DND-41 (cell line): ENCODE measurements at regions not wholly inside any gene's neighbourhood (a gene's known extent, or its start where the extent isn't known, plus 50 kb on each side); places are given as distances from the start of the nearest gene placed in this dataset.

Source experiments
- ATAC-seq: fragments of 200-7000 bp; cut with Tn5 transposase; 3 replicates; pipeline ENCODE4 v1.9.1; 2021; ENCODE audit warnings: low read depth; ENCODE audit not compliant: insufficient read depth
- DNase-seq: peaks from one replicate; pipeline ENCODE4 v3.0.0-alpha.2; 2020
- H2AFZ ChIP-seq: 2 replicates; pipeline ENCODE4 v1.6.0; 2012; ENCODE audit warnings: low read depth, low read length
- H3K27ac ChIP-seq: 2 replicates; pipeline ENCODE4 v1.5.1; 2012; ENCODE audit warnings: low read length, inconsistent platforms
- H3K27me3 ChIP-seq: fragments of 200-600 bp; sonication (generic); 2 replicates; pipeline ENCODE4 v1.6.0; 2012; ENCODE audit warnings: low read length, mild to moderate bottlenecking, inconsistent platforms; ENCODE audit not compliant: insufficient read depth, poor library complexity
- H3K36me3 ChIP-seq: 2 replicates; pipeline ENCODE4 v1.5.1; 2012; ENCODE audit warnings: low read length, inconsistent platforms; ENCODE audit not compliant: insufficient read depth
- H3K4me1 ChIP-seq: 2 replicates; pipeline ENCODE4 v1.5.1; 2012; ENCODE audit warnings: mild to moderate bottlenecking, low read length; ENCODE audit not compliant: insufficient read depth
- H3K4me2 ChIP-seq: 2 replicates; pipeline ENCODE4 v1.6.0; 2012; ENCODE audit warnings: mild to moderate bottlenecking, moderate library complexity, low read length, inconsistent platforms; ENCODE audit not compliant: insufficient read depth
- H3K4me3 ChIP-seq, 2 experiments: fragments of 200-600 bp in 1 of 2; shearing (Covaris generic) in 1 of 2; 2 replicates each; pipeline ENCODE4 v1.5.1; 2012 to 2016; ENCODE audit warnings: inconsistent platforms in 2 of 2, low read length in 2 of 2, mild to moderate bottlenecking in 2 of 2, low read depth in 1 of 2, moderate library complexity in 1 of 2
- H3K79me2 ChIP-seq: 2 replicates; pipeline ENCODE4 v1.6.0; 2012; ENCODE audit warnings: low read length, inconsistent platforms; ENCODE audit not compliant: insufficient read depth
- H3K9ac ChIP-seq: 2 replicates; pipeline ENCODE4 v1.6.0; 2012; ENCODE audit warnings: low read depth, mild to moderate bottlenecking, inconsistent platforms, low read length, moderate library complexity
- H3K9me3 ChIP-seq: 2 replicates; pipeline ENCODE4 v1.5.1; 2012; ENCODE audit warnings: low read length, moderate library complexity, mild to moderate bottlenecking, inconsistent platforms; ENCODE audit not compliant: insufficient read depth, severe bottlenecking
- H4K20me1 ChIP-seq: 2 replicates; pipeline ENCODE4 v1.6.0; 2012; ENCODE audit warnings: low read length; ENCODE audit not compliant: insufficient read depth
- EZH2 ChIP-seq: IDR thresholded peaks from 3 replicates; pipeline ENCODE4 v1.6.1; 2012; ENCODE audit warnings: borderline replicate concordance, low read depth, mild to moderate bottlenecking, moderate library complexity, low read length, inconsistent platforms; ENCODE audit not compliant: severe bottlenecking
- TF ChIP-seq, protein P1 (sequence below): IDR thresholded peaks from 2 replicates; pipeline ENCODE4 v1.5.1; 2012; ENCODE audit warnings: borderline replicate concordance, low read length, moderate library complexity, mild to moderate bottlenecking; ENCODE audit not compliant: poor library complexity, severe bottlenecking; ENCODE audit errors: extremely low read depth

DNA sequence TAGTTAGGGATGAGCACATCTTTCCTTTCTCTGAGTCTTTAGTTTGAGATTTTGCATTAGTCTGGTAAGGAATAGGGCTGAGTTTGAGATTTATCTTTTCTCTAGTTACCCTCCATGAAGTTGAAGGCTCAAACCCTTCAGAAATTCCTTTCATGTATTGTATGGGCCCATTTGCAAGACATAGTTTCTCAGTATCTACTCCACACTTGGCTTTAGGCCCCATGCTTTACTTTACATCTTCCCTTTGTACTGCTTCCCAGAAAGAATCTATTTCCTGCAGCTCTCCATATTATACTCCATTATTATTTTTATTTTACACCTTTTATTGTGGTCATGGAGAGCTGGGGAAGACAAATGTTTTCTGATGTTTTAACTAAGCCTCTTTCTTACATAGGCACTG is 1038.2 kb downstream of the TECRL start:
- Histone ChIP-seq H3K79me2 (no peaks in the 10 kb centered on the region), H3K9me3 (no peaks in the 10 kb centered on the region), H3K4me1 (no peaks in the 10 kb centered on the region), H3K9ac (no peak overlapping the region), H3K4me3 (no peak overlapping the region), H3K36me3 (no peaks in the 10 kb centered on the region), H4K20me1 (no peaks in the 10 kb centered on the region), H3K27me3 (no peaks in the 10 kb centered on the region), H3K4me2 (no peak overlapping the region), H3K27ac (no peak overlapping the region), H2AFZ (no peak overlapping the region)
- ATAC-seq (no peak), DNase-seq (no peak)
- no peak for TF ChIP-seq EZH2
- TF ChIP-seq, protein P1, sequence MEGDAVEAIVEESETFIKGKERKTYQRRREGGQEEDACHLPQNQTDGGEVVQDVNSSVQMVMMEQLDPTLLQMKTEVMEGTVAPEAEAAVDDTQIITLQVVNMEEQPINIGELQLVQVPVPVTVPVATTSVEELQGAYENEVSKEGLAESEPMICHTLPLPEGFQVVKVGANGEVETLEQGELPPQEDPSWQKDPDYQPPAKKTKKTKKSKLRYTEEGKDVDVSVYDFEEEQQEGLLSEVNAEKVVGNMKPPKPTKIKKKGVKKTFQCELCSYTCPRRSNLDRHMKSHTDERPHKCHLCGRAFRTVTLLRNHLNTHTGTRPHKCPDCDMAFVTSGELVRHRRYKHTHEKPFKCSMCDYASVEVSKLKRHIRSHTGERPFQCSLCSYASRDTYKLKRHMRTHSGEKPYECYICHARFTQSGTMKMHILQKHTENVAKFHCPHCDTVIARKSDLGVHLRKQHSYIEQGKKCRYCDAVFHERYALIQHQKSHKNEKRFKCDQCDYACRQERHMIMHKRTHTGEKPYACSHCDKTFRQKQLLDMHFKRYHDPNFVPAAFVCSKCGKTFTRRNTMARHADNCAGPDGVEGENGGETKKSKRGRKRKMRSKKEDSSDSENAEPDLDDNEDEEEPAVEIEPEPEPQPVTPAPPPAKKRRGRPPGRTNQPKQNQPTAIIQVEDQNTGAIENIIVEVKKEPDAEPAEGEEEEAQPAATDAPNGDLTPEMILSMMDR, result no peak

DNA sequence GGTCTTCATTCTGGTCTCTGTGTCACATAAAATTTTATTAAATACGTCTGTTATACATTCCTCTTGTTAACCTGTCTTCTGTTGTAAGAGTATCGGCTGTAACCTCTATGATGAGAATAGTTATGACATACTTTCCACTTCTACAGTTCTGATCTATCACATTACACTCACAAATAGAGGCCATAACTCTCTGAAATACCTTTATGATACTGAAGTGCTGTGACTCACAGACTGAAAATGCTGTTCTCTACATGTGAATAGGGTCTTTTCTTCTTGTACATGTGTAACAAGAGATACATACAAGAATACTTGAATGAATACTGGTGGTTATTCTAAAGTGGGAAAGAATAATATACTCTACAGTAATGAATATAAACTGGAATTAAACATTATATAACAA is 1047.6 kb downstream of the TECRL start:
- H3K4me3 ChIP-seq, result no peak overlapping the region
- H3K36me3 ChIP-seq, result no peaks in the 10 kb centered on the region
- H3K4me2 ChIP-seq, result no peak overlapping the region
- no peaks in the 10 kb centered on the region for H3K79me2 ChIP-seq
- H3K27ac ChIP-seq, result no peak overlapping the region
- H3K4me1 ChIP-seq, result no peaks in the 10 kb centered on the region
- no peak for TF ChIP-seq EZH2
- TF ChIP-seq, protein P1, result no peak
- ATAC-seq, result no peak
- no peaks in the 10 kb centered on the region for H3K9me3 ChIP-seq
- no peak for DNase-seq
- H2AFZ ChIP-seq, result no peak overlapping the region
- no peaks in the 10 kb centered on the region for H4K20me1 ChIP-seq
- H3K9ac ChIP-seq, result no peak overlapping the region
- no peaks in the 10 kb centered on the region for H3K27me3 ChIP-seq

DNA sequence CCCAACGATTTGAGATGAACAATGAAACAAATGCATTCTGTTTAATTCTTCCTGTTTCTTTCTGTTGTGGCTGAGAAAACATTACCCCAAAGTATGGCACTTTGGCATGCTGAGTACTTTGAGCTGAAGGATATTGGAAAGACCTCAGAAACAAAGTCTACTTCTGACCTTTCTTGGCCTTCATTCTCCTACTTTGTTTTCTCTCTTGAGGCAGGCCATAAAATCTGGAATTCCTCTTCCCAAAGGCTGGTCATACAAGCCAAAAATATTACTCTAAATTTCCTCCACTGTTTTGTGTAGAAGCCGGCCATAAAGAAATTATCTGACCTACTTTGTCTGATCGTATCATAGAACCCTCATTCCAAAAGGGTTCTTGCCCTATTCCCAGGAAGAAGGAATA is 1048.2 kb downstream of the TECRL start:
- no peak for ATAC-seq
- no peak for DNase-seq
- TF ChIP-seq EZH2, result no peak
- TF ChIP-seq, protein P1, result no peak
- no peak overlapping the region for H3K9ac ChIP-seq
- H3K4me2 ChIP-seq, result no peak overlapping the region
- no peaks in the 10 kb centered on the region for H3K27me3 ChIP-seq
- H3K27ac ChIP-seq, result no peak overlapping the region
- H3K9me3 ChIP-seq, result no peaks in the 10 kb centered on the region
- no peaks in the 10 kb centered on the region for H4K20me1 ChIP-seq
- no peaks in the 10 kb centered on the region for H3K79me2 ChIP-seq
- H2AFZ ChIP-seq, result no peak overlapping the region
- H3K4me1 ChIP-seq, result no peaks in the 10 kb centered on the region
- no peak overlapping the region for H3K4me3 ChIP-seq
- H3K36me3 ChIP-seq, result no peaks in the 10 kb centered on the region

DNA sequence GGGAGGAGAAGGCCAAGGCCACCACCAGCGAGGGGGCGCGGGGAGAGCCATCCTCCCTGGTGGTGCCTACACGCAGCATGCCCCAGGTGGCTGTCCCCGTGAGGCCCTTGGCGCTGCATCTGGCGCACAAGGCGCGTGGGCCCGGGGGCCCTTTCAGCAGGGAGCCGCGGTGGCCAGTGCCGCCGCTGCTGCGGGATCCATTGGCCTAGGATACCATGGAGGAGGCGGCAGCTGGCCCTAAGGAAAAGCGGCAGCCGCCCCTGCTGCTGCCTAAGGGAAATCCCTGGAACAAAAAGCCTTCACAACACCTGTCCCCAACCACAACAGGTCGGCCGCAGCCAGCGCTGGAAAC is 1059.6 kb downstream of the TECRL start:
- H3K9me3 ChIP-seq, result peaks cover 6% of the 10 kb centered on the region

More for the DNA sequence above, 1059.6 kb downstream of the TECRL start:
- Histone ChIP-seq H3K4me1 (no peaks in the 10 kb centered on the region), H3K36me3 (no peaks in the 10 kb centered on the region), H2AFZ (no peak overlapping the region), H3K4me2 (no peak overlapping the region), H3K27me3 (no peaks in the 10 kb centered on the region), H3K4me3 (no peak overlapping the region), H4K20me1 (no peaks in the 10 kb centered on the region), H3K9ac (no peak overlapping the region), H3K79me2 (no peaks in the 10 kb centered on the region), H3K27ac (no peak overlapping the region)
- no peak for ATAC-seq
- DNase-seq, result no peak
- TF ChIP-seq, protein P1, result no peak
- no peak for TF ChIP-seq EZH2
